H1 (cell line): ENCODE measurements at regions not wholly inside any gene's neighbourhood (a gene's known extent, or its start where the extent isn't known, plus 50 kb on each side); places are given as distances from the start of the nearest gene placed in this dataset.

Experiments
- RBBP5 ChIP-seq: IDR thresholded peaks from 2 replicates; pipeline ENCODE4 v1.7.1; 2012; ENCODE audit warnings: low read depth, mild to moderate bottlenecking, inconsistent platforms, low read length, moderate library complexity, borderline replicate concordance
- ZNF274 ChIP-seq: IDR thresholded peaks from 2 replicates; pipeline ENCODE4 v1.7.0; 2012; ENCODE audit warnings: low read length, borderline replicate concordance; ENCODE audit errors: extremely low read depth

DNA sequence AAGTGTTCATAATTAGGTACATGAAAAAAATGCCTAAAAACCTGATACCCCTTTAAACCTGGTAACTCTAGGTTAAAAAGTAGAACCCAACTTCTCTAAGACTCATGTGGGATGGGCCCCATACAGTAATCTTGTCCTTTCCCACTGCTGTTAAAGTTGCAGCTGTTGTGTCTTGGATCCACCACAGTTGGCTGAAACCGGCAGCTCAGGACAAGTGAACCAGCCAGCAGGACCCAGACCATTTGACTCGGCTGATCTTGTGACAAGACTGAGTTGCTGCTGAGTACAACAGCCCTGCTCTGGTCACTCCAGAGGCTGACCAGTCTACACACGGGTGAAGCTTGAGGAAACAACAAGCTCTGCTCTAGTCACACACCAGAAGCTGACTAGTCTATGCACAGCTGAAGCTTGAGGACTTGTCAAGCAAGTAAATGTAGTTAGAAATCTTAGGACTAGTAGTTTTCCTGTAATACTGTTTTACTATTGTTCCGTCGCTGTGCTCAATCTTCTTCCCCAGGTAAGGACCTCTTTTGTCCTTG lies 60.6 kb downstream of the DHRS2 start (continued):
- TF ChIP-seq RBBP5 (no peak), ZNF274 (no peak)
